ENCODE measurements at regions not wholly inside any gene's neighbourhood (a gene's known extent, or its start where the extent isn't known, plus 50 kb on each side); places are given as distances from the start of the nearest gene placed in this dataset.

DNA sequence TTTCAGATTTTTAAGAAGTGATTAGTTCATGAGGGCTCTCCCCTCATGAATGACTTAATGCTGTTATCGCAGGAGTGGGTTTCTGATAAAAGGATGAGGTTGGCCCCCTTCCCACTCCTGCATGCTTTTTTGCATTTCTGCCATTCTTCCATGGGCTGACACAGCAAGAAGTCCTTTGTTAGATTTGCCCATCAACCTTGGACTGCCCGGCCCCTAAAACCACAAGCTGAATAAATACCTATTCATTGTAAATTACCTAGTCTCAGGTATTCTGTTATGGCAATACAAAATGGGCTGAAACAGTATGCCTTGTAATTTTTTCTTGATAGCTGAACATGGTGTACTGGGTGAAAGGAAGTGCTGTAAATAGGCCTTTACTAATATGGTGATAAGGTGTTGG, 72.7 kb upstream of the DPH5 start:
- no peak for DNase-seq (ENCODE audit: low spot score in 2 of 2)
- no peak overlapping the region for H3K27ac ChIP-seq
- H3K4me3 ChIP-seq = no peak overlapping the region
- H3K4me1 ChIP-seq = peaks cover 0 to 5% (median 0%) of the 10 kb centered on the region in 4 donors
- no peaks in the 10 kb centered on the region for H3K36me3 ChIP-seq
- TF ChIP-seq CTCF (IDR thresholded peaks at IDR 0.05) = no peak
- no peak for TF ChIP-seq POLR2A (IDR thresholded peaks at IDR 0.05)
- TF ChIP-seq EP300 (IDR thresholded peaks at IDR 0.05) = no peak
- H3K27me3 ChIP-seq = no peaks in the 10 kb centered on the region
- 88 to 90% methylated on average over 2 of the region's 2 CpGs for WGBS, 2 donors
- no peaks in the 10 kb centered on the region for H3K9me3 ChIP-seq

DNA sequence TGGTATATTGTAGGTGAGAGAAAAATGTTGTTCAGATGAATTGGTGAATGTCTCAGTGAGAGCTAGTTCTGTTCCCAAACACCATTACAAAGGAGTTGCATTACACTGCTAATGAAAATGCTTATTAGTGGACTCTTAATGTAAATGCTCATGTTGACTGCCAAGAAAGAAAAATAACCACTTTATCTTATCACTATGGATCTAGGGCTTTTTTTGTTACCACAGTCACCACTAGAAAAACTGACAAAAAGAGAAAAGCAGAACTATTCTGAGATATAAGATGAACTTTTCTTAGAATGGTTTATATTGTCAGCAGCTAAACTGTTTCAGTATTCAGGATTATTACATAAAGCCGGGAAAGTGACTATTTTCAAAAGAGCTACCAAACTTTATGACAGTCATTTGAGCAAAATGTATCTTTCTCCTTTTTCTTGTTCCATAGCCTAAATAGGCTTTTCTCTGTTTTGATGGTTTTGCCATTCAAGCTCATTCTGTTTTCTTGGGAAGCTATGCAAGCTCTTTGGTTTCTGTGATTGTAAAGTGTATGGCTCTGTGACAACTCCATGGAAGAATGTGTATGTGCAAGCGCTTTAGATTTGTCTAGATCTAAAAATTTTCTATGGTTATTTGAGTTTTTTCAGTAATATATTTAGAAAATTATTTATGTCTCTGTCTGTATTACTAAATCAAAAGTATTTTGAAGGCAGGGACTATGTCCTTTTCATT, 64.2 kb upstream of the DPH5 start:
- WGBS, 2 donors = 58 to 60% methylated on average over 2 of the region's 2 CpGs
- DNase-seq (ENCODE audit: low spot score in 2 of 2) = no peak
- no peak overlapping the region for H3K4me3 ChIP-seq

GRCh38 chr1:101088431-101088830, 62.8 kb upstream of the DPH5 start:
- Histone ChIP-seq H3K36me3 (no peaks in the 10 kb centered on the region), H3K27me3 (no peaks in the 10 kb centered on the region), H3K4me3 (no peak overlapping the region), H3K9me3 (peaks cover 0 to 5% (median 0%) of the 10 kb centered on the region in 4 donors), H3K4me1 (no peaks in the 10 kb centered on the region), H3K27ac (no peak overlapping the region)
- DNase-seq (ENCODE audit: low spot score in 2 of 2) = no peak
- WGBS, 2 donors = 89 to 96% methylated on average over 1 of the region's 1 CpG
- no peak for TF ChIP-seq POLR2A (IDR thresholded peaks at IDR 0.05)

More for the DNA sequence above, 64.2 kb upstream of the DPH5 start:
- Histone ChIP-seq H3K4me1 (no peaks in the 10 kb centered on the region), H3K27me3 (no peaks in the 10 kb centered on the region), H3K9me3 (peaks cover 0 to 5% (median 0%) of the 10 kb centered on the region in 4 donors), H3K27ac (no peak overlapping the region), H3K36me3 (no peaks in the 10 kb centered on the region)
- TF ChIP-seq POLR2A (IDR thresholded peaks at IDR 0.05) (no peak), CTCF (IDR thresholded peaks at IDR 0.05) (no peak), EP300 (IDR thresholded peaks at IDR 0.05) (no peak)

- no peaks in the 10 kb centered on the region for H3K4me1 ChIP-seq
- H3K36me3 ChIP-seq = no peaks in the 10 kb centered on the region
- no peaks in the 10 kb centered on the region for H3K27me3 ChIP-seq
- no peak for DNase-seq (ENCODE audit: low spot score in 2 of 2)
- no peak overlapping the region for H3K27ac ChIP-seq
- WGBS, 2 donors = 70 to 77% methylated on average over 2 of the region's 2 CpGs
- no peak for TF ChIP-seq EP300 (IDR thresholded peaks at IDR 0.05)
- TF ChIP-seq CTCF (IDR thresholded peaks at IDR 0.05) = no peak
- no peak for TF ChIP-seq POLR2A (IDR thresholded peaks at IDR 0.05)
- H3K4me3 ChIP-seq = no peak overlapping the region
- no peaks in the 10 kb centered on the region for H3K9me3 ChIP-seq
These were observed 61.2 kb upstream of the DPH5 start for GRCh38 chr1:101086783-101087182.

- no peak overlapping the region for H3K27ac ChIP-seq
- H3K27me3 ChIP-seq = no peaks in the 10 kb centered on the region
- DNase-seq (ENCODE audit: low spot score in 2 of 2) = no peak
- H3K4me1 ChIP-seq = no peaks in the 10 kb centered on the region
- no peaks in the 10 kb centered on the region for H3K36me3 ChIP-seq
- no peaks in the 10 kb centered on the region for H3K9me3 ChIP-seq
- TF ChIP-seq CTCF (IDR thresholded peaks at IDR 0.05) (no peak), EP300 (IDR thresholded peaks at IDR 0.05) (no peak), POLR2A (IDR thresholded peaks at IDR 0.05) (no peak)
- 80 to 83% methylated on average over 8 of the region's 8 CpGs for WGBS, 2 donors
- H3K4me3 ChIP-seq = no peak overlapping the region
These were observed 56.2 kb upstream of the DPH5 start for GRCh38 chr1:101081496-101082488.

Data from tibial nerve (tissue), 4 donors.